DOHH2 (cell line): ENCODE measurements at regions not wholly inside any gene's neighbourhood (a gene's known extent, or its start where the extent isn't known, plus 50 kb on each side); places are given as distances from the start of the nearest gene placed in this dataset.

ENCODE experiments used
- CTCF ChIP-seq: fragments of 200-600 bp; sonication (generic); IDR thresholded peaks from one replicate; pipeline ENCODE4 v1.5.1; 2014; ENCODE audit warnings: antibody characterized with exemption, mild to moderate bottlenecking, low read depth, low read length; ENCODE audit not compliant: poor library complexity, severe bottlenecking
- EZH2phosphoT487 ChIP-seq: fragments of 200-600 bp; sonication (generic); IDR thresholded peaks from 2 replicates; pipeline ENCODE4 v1.6.1; 2017; ENCODE audit warnings: borderline replicate concordance, mild to moderate bottlenecking, antibody characterized with exemption, low read length, moderate library complexity, mixed read lengths

- TF ChIP-seq CTCF (no peak), EZH2phosphoT487 (no peak)
Measured at GRCh38 chr10:71066600-71066999, 145.8 kb upstream of the UNC5B start.
